Liver (tissue), 8 donors: ENCODE measurements at regions not wholly inside any gene's neighbourhood (a gene's known extent, or its start where the extent isn't known, plus 50 kb on each side); places are given as distances from the start of the nearest gene placed in this dataset.

ENCODE experiments used
- DNase-seq: peaks from one replicate; pipeline ENCODE4 v3.0.0-alpha.2; 2017; ENCODE audit warnings: low spot score
- H3K27ac ChIP-seq, 2 donors: one replicate each; pipeline ENCODE4 v1.7.0; 2013; ENCODE audit warnings: inconsistent platforms in 2 of 2, low read length in 2 of 2, control low read depth in 1 of 2, low read depth in 1 of 2, mild to moderate bottlenecking in 1 of 2
- H3K27me3 ChIP-seq, 4 donors: one replicate each; pipeline versions ENCODE4 v1.6.1 to v1.7.0; 2013; ENCODE audit warnings: low read length in 3 of 4, inconsistent platforms in 1 of 4, mild to moderate bottlenecking in 1 of 4, moderate library complexity in 1 of 4; ENCODE audit not compliant: control insufficient read depth in 4 of 4, insufficient read depth in 4 of 4
- H3K36me3 ChIP-seq, 4 donors: one replicate each; pipeline versions ENCODE4 v1.6.1 to v1.7.0; 2013; ENCODE audit warnings: low read length in 3 of 4, mild to moderate bottlenecking in 3 of 4, low read depth in 1 of 4, moderate library complexity in 1 of 4; ENCODE audit not compliant: control insufficient read depth in 4 of 4, insufficient read depth in 3 of 4
- H3K4me1 ChIP-seq, 4 donors: one replicate each; pipeline versions ENCODE4 v1.6.1 to v1.7.0; 2013; ENCODE audit warnings: low read length in 3 of 4, mild to moderate bottlenecking in 3 of 4, moderate library complexity in 1 of 4; ENCODE audit not compliant: control insufficient read depth in 4 of 4, insufficient read depth in 4 of 4
- H3K4me3 ChIP-seq, 3 donors: one replicate each; pipeline versions ENCODE4 v1.6.1 to v1.7.0; 2013; ENCODE audit warnings: low read length in 3 of 3, control low read depth in 1 of 3, low read depth in 1 of 3, mild to moderate bottlenecking in 1 of 3
- H3K9ac ChIP-seq, 2 donors: one replicate each; pipeline ENCODE4 v1.7.0; 2013; ENCODE audit warnings: low read length in 2 of 2, mild to moderate bottlenecking in 2 of 2, moderate library complexity in 2 of 2, control low read depth in 1 of 2, low read depth in 1 of 2
- H3K9me3 ChIP-seq, 4 donors: one replicate each; pipeline versions ENCODE4 v1.6.1 to v1.7.0; 2013; ENCODE audit warnings: low read length in 3 of 4; ENCODE audit not compliant: control insufficient read depth in 4 of 4
- EGR1 ChIP-seq, 2 donors: IDR thresholded peaks; 2 replicates each; pipeline ENCODE4 v1.6.1; 2016 to 2018; ENCODE audit warnings: antibody characterized with exemption in 2 of 2, low read depth in 2 of 2
- FOXA1 ChIP-seq: IDR thresholded peaks from 2 replicates; pipeline ENCODE4 v1.6.1; 2016; ENCODE audit warnings: antibody characterized with exemption
- FOXA2 ChIP-seq: IDR thresholded peaks from 2 replicates; pipeline ENCODE4 v1.6.1; 2016; ENCODE audit warnings: antibody characterized with exemption
- GABPA ChIP-seq, 2 donors: IDR thresholded peaks in 1 of 2; conservative IDR thresholded peaks in 1 of 2; 2 replicates each; pipeline ENCODE4 v1.6.1; 2016; ENCODE audit warnings: antibody characterized with exemption in 2 of 2, mild to moderate bottlenecking in 1 of 2, moderate library complexity in 1 of 2
- HNF4A ChIP-seq, 2 donors: conservative IDR thresholded peaks; 2 replicates each; pipeline ENCODE4 v1.6.1; 2016; ENCODE audit warnings: antibody characterized with exemption in 2 of 2, mild to moderate bottlenecking in 2 of 2
- NR2F2 ChIP-seq: IDR thresholded peaks from 2 replicates; pipeline ENCODE4 v1.6.1; 2016; ENCODE audit warnings: antibody characterized with exemption
- RAD21 ChIP-seq, 2 donors: IDR thresholded peaks; 2 replicates each; pipeline ENCODE4 v1.6.1; 2016; ENCODE audit warnings: antibody characterized with exemption in 2 of 2, mild to moderate bottlenecking in 2 of 2
- RXRA ChIP-seq, 2 donors: IDR thresholded peaks; 2 replicates each; pipeline ENCODE4 v1.6.1; 2017 to 2018; ENCODE audit warnings: antibody characterized with exemption in 2 of 2, mild to moderate bottlenecking in 1 of 2
- TAF1 ChIP-seq: conservative IDR thresholded peaks from 2 replicates; pipeline ENCODE4 v1.6.1; 2016; ENCODE audit warnings: antibody characterized with exemption, mild to moderate bottlenecking
- YY1 ChIP-seq: IDR thresholded peaks from 2 replicates; pipeline ENCODE4 v1.6.1; 2016; ENCODE audit warnings: antibody characterized with exemption, mild to moderate bottlenecking
- WGBS: extraction: QIAGEN DNeasy Blood & Tissue Kit; methylation state at CpG from one replicate; pipeline ENCODE4 v1.1.7; 2013; 5-methylcytosine and 5-hydroxymethylcytosine counted together
- TF ChIP-seq, protein P1 (sequence below): fragments of 150-350 bp; IDR thresholded peaks from 2 replicates; pipeline ENCODE4 v1.5.1; 2017; ENCODE audit warnings: improper control_type of control experiment, low read depth, low read length; ENCODE audit not compliant: missing input control
- TF ChIP-seq, protein P2 (sequence below): IDR thresholded peaks from 2 replicates; pipeline ENCODE4 v1.6.1; 2016; ENCODE audit warnings: antibody characterized with exemption, mild to moderate bottlenecking
- TF ChIP-seq, protein P3 (sequence below): IDR thresholded peaks from 2 replicates; pipeline ENCODE4 v1.6.1; 2016; ENCODE audit warnings: antibody characterized with exemption
- donor health status: healthy.
- donor health status: healthy.
- donor health status: healthy.
- donor health status: healthy.
- donor health status: healthy.

DNA sequence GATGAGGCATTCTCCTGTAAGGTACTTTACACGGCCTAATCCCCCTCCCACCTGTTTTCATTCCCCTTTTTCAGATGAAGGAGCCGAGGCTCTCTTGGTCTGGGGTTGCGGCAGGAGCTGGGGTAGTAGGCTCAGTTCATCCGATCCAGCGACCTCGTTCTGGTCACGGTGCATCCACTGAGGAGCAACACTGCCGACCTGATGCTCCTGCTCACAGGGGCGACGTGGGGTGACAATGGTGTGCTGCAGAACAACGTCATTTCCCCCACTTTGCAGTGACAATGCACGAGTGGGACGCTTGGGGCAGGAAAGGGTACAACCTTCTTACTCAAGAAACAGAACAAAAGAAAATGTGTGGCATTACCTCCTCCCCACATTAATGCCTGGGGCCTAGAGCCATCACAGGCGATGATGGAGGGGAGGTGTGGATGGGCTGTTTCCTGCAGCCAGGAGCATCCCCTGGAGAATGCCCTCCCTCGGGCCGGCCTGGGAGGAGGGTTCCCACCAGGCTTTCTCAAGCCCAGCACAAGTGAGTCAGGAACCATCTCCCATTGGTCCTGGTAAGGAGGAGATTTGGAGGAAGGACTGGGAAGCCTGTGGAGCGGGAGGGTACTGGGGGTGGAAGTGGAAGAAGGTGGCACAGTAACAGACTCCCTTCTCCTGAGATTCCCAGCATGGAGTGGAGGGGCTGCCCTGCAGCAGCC, 125.6 kb downstream of the SPATA19 start:
- no peak overlapping the region for H3K9ac ChIP-seq
- no peak for DNase-seq
- no peak overlapping the region for H3K27ac ChIP-seq
- peaks cover 0 to 6% (median 0%) of the 10 kb centered on the region in 4 donors for H3K27me3 ChIP-seq
- WGBS: 69% methylated on average over 17 of the region's 17 CpGs
- no peaks in the 10 kb centered on the region for H3K36me3 ChIP-seq
- H3K9me3 ChIP-seq: no peaks in the 10 kb centered on the region
- TF ChIP-seq NR2F2 (no peak), TAF1 (no peak), EGR1 (IDR thresholded peaks at IDR 0.05; ENCODE audit: low read depth in 2 of 2) (no peak), FOXA2 (no peak), GABPA (IDR thresholded peaks at IDR 0.05 in 1 of 2, conservative IDR thresholded peaks at IDR 0.05 in 1 of 2) (no peak), RAD21 (IDR thresholded peaks at IDR 0.05) (no peak)
- TF ChIP-seq, protein P1, sequence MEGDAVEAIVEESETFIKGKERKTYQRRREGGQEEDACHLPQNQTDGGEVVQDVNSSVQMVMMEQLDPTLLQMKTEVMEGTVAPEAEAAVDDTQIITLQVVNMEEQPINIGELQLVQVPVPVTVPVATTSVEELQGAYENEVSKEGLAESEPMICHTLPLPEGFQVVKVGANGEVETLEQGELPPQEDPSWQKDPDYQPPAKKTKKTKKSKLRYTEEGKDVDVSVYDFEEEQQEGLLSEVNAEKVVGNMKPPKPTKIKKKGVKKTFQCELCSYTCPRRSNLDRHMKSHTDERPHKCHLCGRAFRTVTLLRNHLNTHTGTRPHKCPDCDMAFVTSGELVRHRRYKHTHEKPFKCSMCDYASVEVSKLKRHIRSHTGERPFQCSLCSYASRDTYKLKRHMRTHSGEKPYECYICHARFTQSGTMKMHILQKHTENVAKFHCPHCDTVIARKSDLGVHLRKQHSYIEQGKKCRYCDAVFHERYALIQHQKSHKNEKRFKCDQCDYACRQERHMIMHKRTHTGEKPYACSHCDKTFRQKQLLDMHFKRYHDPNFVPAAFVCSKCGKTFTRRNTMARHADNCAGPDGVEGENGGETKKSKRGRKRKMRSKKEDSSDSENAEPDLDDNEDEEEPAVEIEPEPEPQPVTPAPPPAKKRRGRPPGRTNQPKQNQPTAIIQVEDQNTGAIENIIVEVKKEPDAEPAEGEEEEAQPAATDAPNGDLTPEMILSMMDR: no peak
- no peaks in the 10 kb centered on the region for H3K4me1 ChIP-seq
- H3K4me3 ChIP-seq: no peak overlapping the region

DNA sequence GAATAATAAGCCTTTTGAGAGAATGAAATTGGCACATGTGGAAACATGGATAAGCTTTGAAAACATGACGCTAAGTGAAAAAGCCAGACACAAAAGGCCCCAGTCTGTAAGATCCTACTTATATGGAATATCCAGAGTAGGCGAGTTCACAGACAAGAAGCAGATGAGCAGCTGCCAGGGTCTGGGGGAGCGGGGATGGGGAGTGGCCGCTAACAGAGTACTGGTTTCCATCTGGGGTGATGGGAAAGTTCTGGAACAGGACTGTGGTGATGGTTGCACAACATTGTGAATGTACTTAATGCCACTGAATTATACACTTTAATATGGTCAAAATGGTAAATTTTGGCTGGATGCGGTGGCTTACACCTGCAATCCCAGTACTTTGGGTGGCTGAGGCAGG, 126.5 kb downstream of the SPATA19 start:
- TF ChIP-seq RXRA (IDR thresholded peaks at IDR 0.05) (no peak), YY1 (no peak), TAF1 (no peak), FOXA2 (no peak), RAD21 (IDR thresholded peaks at IDR 0.05) (no peak), HNF4A (conservative IDR thresholded peaks at IDR 0.05) (no peak), FOXA1 (no peak), NR2F2 (no peak)
- TF ChIP-seq, protein P1: no peak
- TF ChIP-seq, protein P2, sequence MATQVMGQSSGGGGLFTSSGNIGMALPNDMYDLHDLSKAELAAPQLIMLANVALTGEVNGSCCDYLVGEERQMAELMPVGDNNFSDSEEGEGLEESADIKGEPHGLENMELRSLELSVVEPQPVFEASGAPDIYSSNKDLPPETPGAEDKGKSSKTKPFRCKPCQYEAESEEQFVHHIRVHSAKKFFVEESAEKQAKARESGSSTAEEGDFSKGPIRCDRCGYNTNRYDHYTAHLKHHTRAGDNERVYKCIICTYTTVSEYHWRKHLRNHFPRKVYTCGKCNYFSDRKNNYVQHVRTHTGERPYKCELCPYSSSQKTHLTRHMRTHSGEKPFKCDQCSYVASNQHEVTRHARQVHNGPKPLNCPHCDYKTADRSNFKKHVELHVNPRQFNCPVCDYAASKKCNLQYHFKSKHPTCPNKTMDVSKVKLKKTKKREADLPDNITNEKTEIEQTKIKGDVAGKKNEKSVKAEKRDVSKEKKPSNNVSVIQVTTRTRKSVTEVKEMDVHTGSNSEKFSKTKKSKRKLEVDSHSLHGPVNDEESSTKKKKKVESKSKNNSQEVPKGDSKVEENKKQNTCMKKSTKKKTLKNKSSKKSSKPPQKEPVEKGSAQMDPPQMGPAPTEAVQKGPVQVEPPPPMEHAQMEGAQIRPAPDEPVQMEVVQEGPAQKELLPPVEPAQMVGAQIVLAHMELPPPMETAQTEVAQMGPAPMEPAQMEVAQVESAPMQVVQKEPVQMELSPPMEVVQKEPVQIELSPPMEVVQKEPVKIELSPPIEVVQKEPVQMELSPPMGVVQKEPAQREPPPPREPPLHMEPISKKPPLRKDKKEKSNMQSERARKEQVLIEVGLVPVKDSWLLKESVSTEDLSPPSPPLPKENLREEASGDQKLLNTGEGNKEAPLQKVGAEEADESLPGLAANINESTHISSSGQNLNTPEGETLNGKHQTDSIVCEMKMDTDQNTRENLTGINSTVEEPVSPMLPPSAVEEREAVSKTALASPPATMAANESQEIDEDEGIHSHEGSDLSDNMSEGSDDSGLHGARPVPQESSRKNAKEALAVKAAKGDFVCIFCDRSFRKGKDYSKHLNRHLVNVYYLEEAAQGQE: no peak
- TF ChIP-seq, protein P3, sequence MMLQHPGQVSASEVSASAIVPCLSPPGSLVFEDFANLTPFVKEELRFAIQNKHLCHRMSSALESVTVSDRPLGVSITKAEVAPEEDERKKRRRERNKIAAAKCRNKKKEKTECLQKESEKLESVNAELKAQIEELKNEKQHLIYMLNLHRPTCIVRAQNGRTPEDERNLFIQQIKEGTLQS: no peak
- 84% methylated on average over 5 of the region's 5 CpGs for WGBS

More for the DNA sequence above, 126.5 kb downstream of the SPATA19 start:
- Histone ChIP-seq H3K4me1 (no peaks in the 10 kb centered on the region), H3K9ac (no peak overlapping the region), H3K27ac (no peak overlapping the region), H3K4me3 (no peak overlapping the region), H3K27me3 (peaks cover 0 to 3% (median 0%) of the 10 kb centered on the region in 4 donors), H3K9me3 (no peaks in the 10 kb centered on the region), H3K36me3 (no peaks in the 10 kb centered on the region)
- no peak for DNase-seq
